ENCODE measurements at regions not wholly inside any gene's neighbourhood (a gene's known extent, or its start where the extent isn't known, plus 50 kb on each side); places are given as distances from the start of the nearest gene placed in this dataset.

DNA sequence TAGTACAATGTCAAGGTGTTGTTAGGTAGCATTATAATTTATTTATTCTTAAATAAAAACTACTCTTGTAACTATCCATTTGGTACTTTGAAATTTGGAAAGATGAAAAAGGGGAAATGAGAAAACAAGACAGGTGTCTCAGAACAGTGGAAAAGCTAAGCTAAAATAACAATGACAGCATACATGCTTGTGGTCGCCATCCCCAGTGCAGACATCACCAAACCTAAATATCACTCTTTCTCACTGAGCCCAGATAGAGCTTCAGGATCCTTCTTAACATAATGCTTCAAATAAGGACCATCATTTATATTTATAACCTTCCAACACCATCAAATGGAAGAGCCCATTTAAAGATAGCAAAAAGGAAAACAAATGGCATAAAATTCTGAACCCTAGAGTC lies 434.4 kb upstream of the BRINP1 start:
- no peak for DNase-seq

- DNase-seq: no peak
Measured at GRCh38 chr9:119802621-119803020, 433.4 kb upstream of the BRINP1 start.

- no peak for DNase-seq
Measured at GRCh38 chr9:119802133-119802532, 432.9 kb upstream of the BRINP1 start.

DNA sequence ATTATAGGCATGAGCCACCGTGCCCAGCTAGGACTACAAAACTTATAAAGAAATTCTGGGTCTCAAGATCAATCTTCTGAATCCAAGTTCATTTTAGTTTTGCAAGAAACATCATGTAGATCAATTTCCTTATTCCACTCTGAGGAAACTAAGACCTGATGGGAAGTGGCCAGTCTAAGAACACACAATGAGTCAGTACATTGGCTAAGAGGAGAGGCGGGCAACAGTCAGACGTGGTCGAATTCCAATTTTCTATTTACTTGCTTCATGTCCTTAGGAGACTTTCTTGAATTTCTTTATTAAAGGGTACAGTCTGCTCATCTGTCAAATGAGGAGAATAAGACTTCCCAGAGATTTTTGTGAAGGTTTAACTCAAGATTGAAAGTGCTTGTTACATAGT lies 432.1 kb upstream of the BRINP1 start:
- no peak for DNase-seq

DNA sequence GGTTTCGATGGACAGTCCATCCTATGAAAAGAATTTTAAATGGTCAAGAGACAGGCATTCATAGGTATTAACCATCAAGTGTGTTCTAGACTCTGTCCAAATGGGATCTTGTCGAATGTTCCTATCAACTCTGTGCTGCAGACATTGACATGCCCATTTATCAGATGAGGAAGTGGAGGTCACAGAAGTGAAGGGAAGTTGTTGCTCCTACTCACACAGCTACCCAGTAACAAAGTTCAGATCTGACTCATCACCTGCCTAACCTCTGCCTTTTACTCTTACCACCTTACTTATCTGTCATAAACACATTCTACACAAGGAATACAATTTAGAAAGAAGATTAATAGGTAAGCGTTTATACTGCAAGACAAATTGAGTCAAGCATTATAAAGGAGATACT lies 426.2 kb upstream of the BRINP1 start:
- DNase-seq: no peak

GRCh38 chr9:119794836-119795235 lies 425.6 kb upstream of the BRINP1 start:
- DNase-seq: no peak

- no peak for DNase-seq
Measured at GRCh38 chr9:119793218-119793617, 424.0 kb upstream of the BRINP1 start.

DNA sequence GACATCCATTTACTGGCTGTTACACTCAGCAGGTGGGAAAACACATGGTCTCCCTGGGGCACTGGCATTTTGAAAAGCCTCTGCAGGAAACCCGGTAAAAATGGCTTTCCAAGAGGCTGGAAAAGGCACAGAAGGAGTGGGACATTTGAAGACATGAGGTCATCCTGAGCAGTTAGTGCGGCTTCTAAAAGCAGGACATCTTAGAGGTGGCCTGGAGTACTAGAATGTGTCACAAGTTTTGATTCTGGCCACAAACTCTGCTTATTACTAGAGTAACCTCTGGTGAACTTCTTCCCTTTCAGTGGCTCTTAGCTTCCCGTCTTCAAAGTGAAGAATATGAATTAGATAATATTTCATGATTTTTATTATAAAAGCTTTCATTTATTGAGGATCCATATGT lies 423.0 kb upstream of the BRINP1 start:
- no peak for DNase-seq

- no peak for DNase-seq
Measured at GRCh38 chr9:119789987-119790386, 420.8 kb upstream of the BRINP1 start.

GRCh38 chr9:119788921-119789320 lies 419.7 kb upstream of the BRINP1 start:
- no peak for DNase-seq

- no peak for DNase-seq
Measured at GRCh38 chr9:119781886-119782285, 412.7 kb upstream of the BRINP1 start.

DNA sequence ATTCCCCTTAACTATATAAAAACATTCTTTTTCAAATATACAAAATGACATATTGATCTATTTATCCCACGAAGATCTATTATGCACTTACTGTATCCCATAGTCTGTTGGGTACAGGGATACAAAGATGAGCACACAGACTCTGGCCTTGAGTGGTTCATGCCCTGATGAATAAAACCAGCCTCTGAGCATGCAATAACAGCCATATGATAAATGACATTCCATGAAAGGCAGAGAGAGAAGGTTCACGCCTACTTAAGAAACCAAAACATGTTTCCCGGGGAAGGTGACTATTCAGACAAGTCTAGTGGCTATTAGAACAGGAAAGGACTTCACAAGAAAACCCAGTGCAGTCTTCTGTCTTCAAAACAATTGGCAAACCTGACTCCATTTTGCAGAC lies 406.2 kb upstream of the BRINP1 start:
- DNase-seq: no peak

GRCh38 chr9:119773823-119774222 lies 404.6 kb upstream of the BRINP1 start:
- DNase-seq: no peak

DNA sequence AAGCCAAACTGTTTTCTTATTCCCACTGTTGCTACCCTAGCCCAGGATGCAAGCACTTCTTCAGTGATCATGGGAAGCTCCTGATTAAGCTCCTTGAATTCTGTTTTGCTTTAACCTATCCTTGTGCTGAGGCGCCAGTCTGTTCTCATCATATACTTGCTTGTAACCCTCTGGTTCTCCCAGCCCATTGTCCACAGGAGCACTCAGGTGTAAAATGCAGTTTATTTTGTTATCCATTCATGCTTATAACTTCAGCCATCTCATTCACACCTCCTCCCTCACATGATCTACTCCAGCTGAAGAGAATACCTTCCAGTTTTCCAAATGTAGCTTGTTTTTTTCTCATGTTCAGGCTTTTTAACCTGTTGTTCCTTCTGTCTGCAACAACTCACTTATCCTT lies 402.1 kb upstream of the BRINP1 start:
- DNase-seq: no peak

- no peak for DNase-seq
Measured at GRCh38 chr9:119768266-119768665, 399.0 kb upstream of the BRINP1 start.

- no peak for DNase-seq
Measured at GRCh38 chr9:119765632-119766175, 396.5 kb upstream of the BRINP1 start.

DNA sequence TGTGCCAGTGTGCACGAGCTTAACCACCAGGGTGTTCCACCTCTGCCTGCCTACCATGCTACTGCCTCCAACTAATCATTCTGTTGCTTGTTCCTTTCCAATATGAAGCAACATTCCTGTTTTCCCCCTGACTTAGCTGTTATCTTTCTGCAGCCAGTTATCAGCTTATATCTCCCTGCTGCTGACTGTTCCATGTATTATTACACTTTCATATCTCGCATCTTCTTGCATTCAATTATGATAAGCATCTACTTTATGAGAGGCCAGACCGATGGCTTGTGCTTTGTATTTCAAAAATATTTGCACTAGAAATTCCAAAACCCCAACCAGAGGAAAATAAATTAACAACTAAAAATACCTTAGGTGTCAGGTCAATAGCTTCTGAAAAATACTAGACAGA lies 394.0 kb upstream of the BRINP1 start:
- no peak for DNase-seq

- no peak for DNase-seq
Measured at GRCh38 chr9:119761812-119762211, 392.6 kb upstream of the BRINP1 start.

DNA sequence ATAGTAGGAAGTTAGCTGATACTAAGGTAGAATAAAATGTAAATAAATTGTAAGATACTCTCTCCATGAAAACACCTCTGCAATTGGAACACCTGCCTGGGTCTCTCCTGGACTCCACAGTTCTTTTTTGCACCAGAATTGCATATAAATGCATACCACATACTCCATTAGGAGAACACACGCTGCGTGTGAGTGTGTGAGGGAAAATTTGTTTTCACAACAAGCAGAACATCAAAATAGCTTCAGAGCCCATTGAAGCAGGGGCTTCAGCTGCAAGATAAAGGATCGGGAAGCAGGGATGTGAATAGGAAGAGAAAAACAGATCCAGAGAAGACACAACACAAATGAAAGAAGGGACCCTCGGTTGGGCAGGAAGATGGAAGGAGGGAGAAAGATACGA lies 389.8 kb upstream of the BRINP1 start:
- no peak for DNase-seq

DNA sequence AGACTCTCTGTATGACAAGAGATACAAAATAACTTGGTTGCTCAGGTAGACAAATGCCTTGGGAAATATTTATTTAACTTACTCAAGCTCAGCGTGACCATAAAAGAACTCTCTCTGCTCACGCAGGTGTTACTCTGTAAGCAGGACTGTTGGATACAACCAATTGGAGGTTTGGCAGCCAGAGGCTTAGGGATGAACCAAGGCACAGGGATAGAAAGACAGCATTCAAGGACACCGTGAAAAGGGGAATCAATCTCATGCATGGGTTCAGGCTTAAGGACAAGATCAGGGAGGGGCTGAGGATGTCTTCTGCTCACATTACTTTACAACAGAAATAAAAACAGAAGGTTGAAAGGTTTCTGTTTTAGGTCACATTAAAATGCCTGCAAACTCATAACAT lies 389.0 kb upstream of the BRINP1 start:
- DNase-seq: no peak

DNA sequence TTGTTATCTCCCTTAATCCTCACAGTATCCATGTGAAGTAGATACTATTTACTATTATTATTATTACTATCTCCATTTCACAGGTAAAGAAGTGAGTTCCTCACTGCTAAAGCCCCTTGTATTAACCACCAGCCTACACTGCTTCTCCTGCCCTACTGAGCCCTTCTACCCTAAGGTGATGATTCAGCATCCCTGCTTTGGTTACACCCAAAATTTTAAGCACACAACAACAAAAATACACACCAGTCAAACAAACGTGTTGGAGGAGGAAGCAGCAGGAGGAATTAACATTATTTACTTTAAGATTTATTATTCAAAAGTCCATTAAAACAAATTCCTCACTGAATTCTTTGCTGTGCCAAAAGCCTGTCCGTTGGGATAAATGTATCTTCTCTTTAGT lies 370.2 kb upstream of the BRINP1 start:
- no peak for DNase-seq

DNA sequence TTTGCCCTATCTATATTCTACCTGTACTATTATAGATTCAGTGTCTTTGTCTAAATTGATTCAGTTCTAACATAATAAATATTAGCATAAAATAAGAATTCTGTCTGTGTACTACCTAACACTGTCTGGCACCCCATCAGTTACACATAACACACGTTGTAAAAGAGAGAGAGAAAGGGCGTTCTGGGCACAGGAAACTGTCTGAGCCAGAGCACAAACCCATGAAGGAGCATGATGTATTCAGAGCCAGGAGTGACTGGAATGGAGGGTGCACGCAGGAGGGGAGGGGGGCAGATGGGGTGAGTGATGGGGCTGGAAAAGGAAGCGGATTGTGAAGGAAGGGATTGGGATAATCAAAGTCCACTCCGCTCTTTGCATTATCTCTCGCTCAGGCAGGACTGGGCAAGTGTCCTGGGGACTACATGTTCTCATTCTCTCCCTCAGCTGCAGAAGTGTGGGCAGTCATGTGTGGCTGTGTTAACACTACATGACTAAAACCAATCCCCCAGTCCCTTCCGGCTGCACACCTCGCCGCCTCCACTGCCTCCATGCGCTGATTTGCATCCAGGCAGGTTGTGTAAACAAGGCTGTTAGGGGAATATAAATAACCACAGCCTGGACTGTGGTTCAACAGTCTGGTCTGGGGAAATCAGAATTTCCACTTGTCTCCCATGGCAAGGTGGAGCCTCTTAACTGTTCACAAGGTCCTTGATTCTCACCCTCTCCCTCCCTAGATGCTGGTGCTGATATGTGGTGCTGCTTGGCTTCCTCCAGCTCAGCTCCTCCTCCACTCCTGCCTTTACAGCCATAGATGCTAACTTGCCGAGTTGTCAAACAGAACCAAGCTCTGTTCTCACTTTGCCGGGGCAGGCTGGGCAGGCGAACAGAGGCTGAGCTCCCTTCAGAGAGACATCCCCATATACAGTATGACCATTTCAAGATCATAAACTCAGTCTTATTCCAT lies 367.5 kb upstream of the BRINP1 start:
- DNase-seq: no peak

DNA sequence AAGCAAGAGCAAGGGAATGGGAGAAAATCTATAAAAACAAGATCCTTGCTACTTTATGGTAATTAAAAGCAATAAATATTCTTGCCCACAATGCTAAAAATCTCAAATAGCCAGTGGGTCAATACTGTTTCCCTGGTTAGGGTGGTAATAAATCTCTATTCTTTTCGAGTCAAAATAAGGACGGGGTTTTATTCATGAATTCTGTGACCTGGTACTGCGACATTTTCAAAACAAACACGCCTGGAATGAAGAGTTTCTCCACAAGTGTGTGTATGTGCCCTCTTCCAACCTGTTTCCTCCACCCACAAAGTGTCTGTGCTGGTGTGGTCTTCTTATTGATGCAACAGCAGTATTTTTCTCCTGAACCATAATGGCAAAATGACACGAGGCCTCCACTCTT lies 358.8 kb upstream of the BRINP1 start:
- DNase-seq: no peak

GRCh38 chr9:119726035-119726434 lies 356.8 kb upstream of the BRINP1 start:
- no peak for DNase-seq

DNA sequence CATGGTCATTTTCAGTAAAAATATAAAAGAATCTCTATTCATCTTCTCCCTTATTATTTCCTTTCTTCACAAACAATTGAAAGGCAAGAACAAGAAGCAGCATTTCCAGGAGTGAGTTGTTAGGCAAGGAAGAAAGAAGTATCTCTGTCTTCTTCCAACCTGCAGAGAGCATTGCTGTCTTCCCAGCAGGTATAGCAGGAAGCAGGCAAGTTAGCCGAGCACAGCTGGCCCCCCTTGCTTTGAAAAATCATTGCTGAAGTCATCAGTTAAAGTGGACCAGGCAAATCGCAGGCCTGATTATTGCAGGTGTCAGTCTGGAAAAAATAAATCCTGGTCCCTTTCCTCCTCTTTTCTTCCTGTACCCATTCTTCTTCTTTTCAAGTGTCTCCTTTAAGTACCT lies 353.1 kb upstream of the BRINP1 start:
- no peak for DNase-seq

Data from SHP77 treated with DMSO at 0.1 percent for 48 hours (cell line).